ENCODE measurements at regions not wholly inside any gene's neighbourhood (a gene's known extent, or its start where the extent isn't known, plus 50 kb on each side); places are given as distances from the start of the nearest gene placed in this dataset.

GRCh38 chr14:61911574-61911973 lies 149.4 kb downstream of the SNAPC1 start:
- H3K23ac ChIP-seq (ENCODE audit: insufficient read length, low read depth, low read length) = no peak overlapping the region
- Mint-ChIP-seq H3K27me3 (ENCODE audit: low read depth) (no peaks in the 10 kb centered on the region; the same call in none of the 2 replicates), H3K27ac (no peak overlapping the region), H3K4me1 (no peaks in the 10 kb centered on the region), H3K4me3 (no peak overlapping the region), H3K36me3 (ENCODE audit: insufficient read depth in 1 of 3, low read depth in 3 of 3) (no peaks in the 10 kb centered on the region), H3K9me3 (no peaks in the 10 kb centered on the region)
- no peak overlapping the region for H3K14ac ChIP-seq (ENCODE audit: insufficient read depth, low read length)
- DNase-seq = no peak
- no peaks in the 10 kb centered on the region for H3K23me2 ChIP-seq (ENCODE audit: insufficient read length, low read depth, low read length, poor library complexity, severe bottlenecking)
- H2BK5ac ChIP-seq (ENCODE audit: insufficient read length, low read length) = no peak overlapping the region
- H4K5ac ChIP-seq (ENCODE audit: insufficient read length, low read depth, low read length) = no peak overlapping the region
- H3K4me1 ChIP-seq (ENCODE audit: insufficient read depth, low read length) = no peaks in the 10 kb centered on the region
- H4K20me1 ChIP-seq (ENCODE audit: control insufficient read depth, insufficient read depth, insufficient read length) = no peaks in the 10 kb centered on the region
- H3K9ac ChIP-seq (ENCODE audit: extremely low read depth, insufficient read length, low read length) = no peak overlapping the region
- no peak overlapping the region for H3K18ac ChIP-seq (ENCODE audit: insufficient read length, low read depth, low read length)
- H2AK5ac ChIP-seq (ENCODE audit: insufficient read length, low read length) = no peak overlapping the region
- no peak overlapping the region for H3K27ac ChIP-seq (ENCODE audit: insufficient read length, low read depth, low read length)
- H3K27me3 ChIP-seq (ENCODE audit: insufficient read depth, low read length) = no peaks in the 10 kb centered on the region
- H3K4ac ChIP-seq (ENCODE audit: low read depth, low read length) = no peak overlapping the region
- H4K8ac ChIP-seq (replicated peaks; ENCODE audit: insufficient read length, low read depth, low read length) = no peak overlapping the region
- TF ChIP-seq CTCF (conservative IDR thresholded peaks at IDR 0.05) = no peak
- H2BK12ac ChIP-seq (ENCODE audit: insufficient read length, low read depth, low read length) = no peak overlapping the region
- no peak overlapping the region for H2BK20ac ChIP-seq (ENCODE audit: low read depth, low read length, poor library complexity, severe bottlenecking)
- no CpG with 5 or more reads among the region's 4 CpGs for WGBS (ENCODE audit: extremely low coverage, insufficient read length, low lambda C conversion rate)
- no peaks in the 10 kb centered on the region for H3K9me3 ChIP-seq (ENCODE audit: control insufficient read depth, low read depth, low read length)
- no peak overlapping the region for H3T11ph ChIP-seq (ENCODE audit: low read length)
- H2BK15ac ChIP-seq (ENCODE audit: low read depth, low read length) = no peak overlapping the region
- no peak overlapping the region for H2BK120ac ChIP-seq (ENCODE audit: low read depth, low read length, poor library complexity, severe bottlenecking)
- H4K91ac ChIP-seq (ENCODE audit: insufficient read length, low read depth, low read length) = no peak overlapping the region
- H3K79me1 ChIP-seq (ENCODE audit: insufficient read depth, low read depth, low read length, poor library complexity, severe bottlenecking) = no peaks in the 10 kb centered on the region
- H3K79me2 ChIP-seq (ENCODE audit: insufficient read depth, low read length) = no peaks in the 10 kb centered on the region
- H2AFZ ChIP-seq (ENCODE audit: low read length) = no peak overlapping the region
- no peak overlapping the region for H3K56ac ChIP-seq (ENCODE audit: insufficient read length, low read depth, low read length)
- no peak overlapping the region for H3K4me2 ChIP-seq (ENCODE audit: insufficient read depth, insufficient read length, low read length)

All from H9 (cell line).